ENCODE measurements at regions not wholly inside any gene's neighbourhood (a gene's known extent, or its start where the extent isn't known, plus 50 kb on each side); places are given as distances from the start of the nearest gene placed in this dataset.
"Not testable (repeated sequence)": the region's sequence is repeated elsewhere in the genome, so short reads cannot be mapped to it uniquely, and the experiment has no call there.

DNA sequence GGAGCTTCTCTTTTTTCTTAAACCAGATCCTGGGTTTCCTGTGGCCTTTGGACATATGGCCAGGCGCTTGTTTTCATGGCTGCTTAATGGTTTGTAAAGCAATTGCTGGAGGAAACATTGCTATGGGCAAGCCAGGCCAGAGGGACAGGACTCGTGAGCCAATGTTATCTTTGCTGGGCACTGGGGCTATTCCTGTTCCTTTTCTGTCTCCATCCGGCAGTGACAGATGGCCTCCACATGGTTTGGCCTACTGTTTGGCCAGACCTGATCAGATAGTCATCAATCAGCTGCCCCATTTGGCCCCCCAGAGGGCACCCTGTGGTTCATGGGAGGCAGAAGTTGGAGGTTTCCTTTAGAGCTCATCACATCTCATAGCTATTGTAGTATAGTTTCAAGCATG, 326.1 kb upstream of the ROPN1 start:
- no peak for DNase-seq (ENCODE audit: low spot score)

DNA sequence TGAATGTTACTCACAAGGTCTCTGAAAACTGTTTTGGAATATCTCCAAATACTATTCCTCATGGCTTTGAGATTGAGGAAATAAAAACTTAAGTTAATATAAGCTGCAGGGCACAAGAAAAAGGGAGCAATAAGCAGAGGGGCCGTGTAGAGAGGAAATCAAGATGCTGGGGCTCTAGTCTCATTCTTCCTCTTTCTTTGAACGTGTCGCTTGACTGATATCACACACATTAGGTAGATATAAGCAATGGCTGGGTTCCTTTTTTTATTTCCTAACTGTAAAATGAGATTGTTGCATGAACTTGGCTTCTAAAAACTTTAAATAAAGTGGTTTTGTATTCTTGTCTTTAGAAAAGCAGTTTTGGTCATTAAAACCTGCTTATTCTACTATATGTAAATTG, 326.7 kb upstream of the ROPN1 start:
- no peak for DNase-seq (ENCODE audit: low spot score)

DNA sequence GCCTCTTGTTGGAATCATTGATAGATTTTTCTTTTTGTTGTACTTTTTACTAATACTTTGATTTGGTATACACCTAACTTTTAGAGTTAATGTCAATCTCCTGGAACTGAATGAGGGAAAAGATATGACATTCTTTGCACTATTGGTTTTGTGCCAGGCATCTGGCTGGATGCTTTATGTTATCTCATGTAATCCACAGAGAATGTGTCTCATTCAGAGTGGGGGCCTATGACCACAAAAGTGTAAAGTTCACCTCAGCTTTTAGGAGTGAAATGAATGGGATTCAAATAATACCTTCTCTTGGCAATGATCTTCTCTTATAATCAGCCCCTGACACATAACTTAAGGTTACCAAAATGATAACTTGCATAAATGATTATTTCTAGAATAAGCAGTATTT, 329.1 kb upstream of the ROPN1 start:
- no peak for DNase-seq (ENCODE audit: low spot score)

DNA sequence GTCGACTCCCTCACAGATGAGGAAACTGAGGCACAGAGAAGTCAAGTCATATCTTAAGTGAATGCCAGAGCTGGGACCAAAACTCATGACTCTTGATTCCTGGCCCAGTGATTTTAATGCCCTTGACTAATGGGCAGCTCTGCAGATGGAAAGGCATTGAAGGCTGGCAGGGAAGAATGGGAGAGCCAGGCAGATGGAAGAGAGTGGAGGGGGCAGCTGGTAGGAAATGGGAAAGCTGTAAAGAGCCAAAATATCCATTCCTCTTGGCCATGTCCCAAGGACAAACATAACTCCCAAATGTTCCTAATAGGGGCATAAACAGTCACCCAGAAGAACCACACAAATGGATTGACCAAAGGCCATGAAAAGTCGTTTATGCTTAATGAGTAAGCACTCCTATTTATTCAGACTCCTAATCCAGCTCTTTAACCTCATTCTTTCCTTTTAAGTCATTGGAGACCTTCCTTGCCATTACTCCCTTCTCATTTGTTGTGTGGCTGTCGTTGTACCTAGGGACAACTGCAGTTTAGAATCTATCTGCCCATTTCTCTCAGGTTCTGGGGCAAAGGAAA, 330.5 kb upstream of the ROPN1 start:
- DNase-seq (ENCODE audit: low spot score), result no peak

DNA sequence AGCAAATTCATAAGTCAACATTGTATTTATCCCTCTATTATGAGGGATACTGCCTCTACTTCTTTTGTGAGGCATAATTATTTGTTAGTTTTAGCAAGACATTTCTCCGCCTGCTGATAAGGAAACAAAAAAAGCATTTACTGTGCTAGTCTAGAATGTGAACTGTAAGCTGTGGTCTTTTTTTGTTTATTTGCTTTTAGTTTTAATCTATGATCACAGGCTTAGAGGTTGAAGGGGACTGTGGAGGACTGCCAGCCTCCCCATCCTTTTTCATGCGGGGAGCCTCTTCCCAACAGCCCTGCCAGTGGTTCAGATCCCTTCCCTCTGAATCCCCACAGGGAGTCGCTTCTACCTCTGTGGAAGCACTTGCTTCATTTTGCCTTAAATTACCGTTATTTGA, 331.0 kb upstream of the ROPN1 start:
- DNase-seq (ENCODE audit: low spot score), result no peak

DNA sequence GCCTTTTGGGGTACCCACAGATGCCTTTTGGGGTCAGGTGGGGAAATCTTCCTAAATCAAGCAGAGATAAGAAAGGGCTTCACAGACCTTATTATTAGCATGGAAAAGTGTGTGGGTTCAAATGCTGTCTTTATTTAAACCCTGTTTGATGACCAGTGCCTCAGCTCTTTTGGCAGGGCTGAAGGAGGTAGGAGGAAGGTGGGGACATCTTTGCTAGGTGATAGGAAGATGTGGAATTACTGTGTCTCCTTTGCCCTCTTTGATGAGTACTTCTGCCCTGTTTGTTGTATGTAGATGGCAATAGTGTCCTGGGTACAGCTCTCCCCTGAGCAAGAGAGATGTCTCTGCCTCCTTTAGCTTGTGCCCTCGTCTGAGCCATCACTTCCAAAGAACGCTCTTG, 333.3 kb upstream of the ROPN1 start:
- DNase-seq (ENCODE audit: low spot score), result no peak

DNA sequence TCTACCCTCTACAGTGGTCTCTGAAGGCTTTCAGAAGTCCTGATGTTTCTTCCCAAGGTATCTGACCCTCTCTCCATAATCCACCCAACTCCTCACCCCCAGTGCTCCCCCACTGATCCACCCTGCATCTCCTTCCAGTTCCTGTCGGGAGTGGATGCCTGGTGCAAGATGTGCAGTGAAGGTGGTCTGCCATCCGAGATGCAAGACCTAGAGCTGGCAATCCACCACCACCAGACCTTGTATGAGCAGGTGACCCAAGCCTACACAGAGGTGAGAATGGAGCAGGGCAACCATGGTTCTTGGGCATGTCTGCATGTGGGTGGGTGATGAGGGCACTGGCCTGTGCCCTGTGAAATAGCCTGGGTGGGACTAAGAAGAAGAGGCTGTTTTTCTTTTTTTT, 337.8 kb upstream of the ROPN1 start:
- no peak for DNase-seq (ENCODE audit: low spot score)

DNA sequence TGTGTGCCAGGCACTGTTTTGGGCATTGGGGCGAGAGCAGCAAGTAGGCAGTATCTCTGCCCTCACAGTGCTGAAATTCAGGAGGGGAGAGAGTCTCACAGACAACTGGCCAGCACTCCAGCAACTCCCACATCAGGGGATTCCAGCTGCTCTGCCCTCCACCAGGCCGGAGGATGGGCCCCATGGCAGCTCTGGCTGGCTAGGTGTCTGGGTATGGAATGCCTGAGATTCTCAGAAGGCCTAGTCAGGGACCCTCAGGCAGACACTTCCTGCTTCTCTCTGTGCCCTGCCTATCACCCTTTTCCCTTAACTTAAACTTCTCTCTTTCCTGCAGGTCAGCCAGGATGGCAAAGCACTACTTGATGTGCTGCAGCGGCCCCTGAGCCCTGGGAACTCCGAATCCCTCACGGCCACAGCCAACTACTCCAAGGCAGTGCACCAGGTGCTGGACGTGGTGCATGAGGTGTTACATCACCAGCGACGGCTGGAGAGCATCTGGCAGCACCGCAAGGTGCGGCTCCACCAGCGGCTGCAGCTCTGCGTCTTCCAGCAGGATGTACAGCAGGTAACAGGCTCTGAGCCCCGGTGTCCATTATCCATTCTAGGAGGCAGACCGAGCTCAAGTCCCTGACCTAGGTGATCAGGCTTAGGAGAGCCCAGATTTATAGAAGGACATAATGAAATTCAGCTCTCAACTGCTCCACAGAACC, 342.2 kb upstream of the ROPN1 start:
- no peak for DNase-seq (ENCODE audit: low spot score)

DNA sequence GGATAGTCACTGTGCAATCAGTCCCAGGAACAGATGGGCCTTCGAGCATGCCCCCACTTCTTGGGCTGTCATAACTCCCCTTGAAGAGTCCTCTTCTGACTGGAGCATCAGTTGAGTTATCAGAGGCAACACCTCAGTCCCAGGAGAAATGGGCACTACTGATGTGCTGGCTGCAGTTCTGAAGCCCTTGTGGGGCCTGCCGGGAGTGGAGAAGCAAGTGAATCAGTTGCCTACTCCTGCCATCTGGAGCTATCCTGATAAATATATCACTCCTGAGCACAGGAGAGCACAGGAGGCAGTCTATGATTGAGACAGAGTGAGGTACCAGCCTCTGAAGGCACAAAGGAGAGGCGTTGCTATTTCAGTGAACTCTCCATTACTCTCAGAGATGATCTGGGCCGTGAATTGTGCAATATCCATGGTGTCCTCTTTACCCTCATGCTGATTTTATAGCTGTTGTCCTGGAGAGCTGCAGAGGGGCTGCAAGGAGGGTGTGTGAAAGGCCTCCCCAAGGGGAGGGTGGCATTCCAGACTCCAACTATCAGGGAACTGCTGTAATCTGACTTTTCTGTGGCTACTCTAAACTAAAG, 344.2 kb upstream of the ROPN1 start:
- no peak for DNase-seq (ENCODE audit: low spot score)

DNA sequence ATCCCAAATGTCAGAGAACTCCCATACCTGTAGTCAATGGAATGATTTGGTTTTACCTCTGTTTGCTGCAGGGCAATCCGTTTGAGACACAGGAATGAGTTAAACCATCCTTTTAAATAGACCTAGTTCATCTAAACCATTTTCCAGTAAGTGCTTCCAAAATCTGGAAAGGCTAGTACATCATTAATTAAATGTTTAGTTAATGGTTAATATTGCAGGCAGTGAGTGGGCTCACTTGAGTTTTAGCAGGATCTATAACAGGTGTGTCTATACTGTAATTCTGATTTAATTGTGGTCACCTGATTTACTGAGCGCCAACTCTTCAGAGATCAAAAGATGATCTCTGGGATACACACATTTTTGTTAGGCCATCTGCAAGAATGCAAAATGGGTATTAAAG, 353.9 kb upstream of the ROPN1 start:
- no peak for DNase-seq (ENCODE audit: low spot score)

DNA sequence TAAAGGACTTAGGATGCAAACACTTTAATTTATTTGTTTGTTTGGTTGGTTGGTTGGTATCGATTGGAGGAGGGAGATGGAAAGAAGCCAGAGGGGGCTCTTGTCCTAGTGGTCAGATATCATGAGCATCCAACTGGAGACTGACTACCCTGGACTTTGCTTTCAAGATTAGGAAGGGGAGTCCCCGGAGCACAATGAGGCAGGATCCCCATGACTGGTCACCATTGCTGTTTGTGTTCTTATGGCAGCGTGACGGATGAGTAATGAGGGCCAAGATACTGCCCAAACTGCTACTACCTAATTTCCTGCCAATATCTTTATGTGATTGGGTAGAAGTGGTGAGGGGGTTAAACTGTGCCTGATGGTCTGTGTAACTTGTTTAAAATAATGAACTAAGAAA, 354.6 kb upstream of the ROPN1 start:
- DNase-seq (ENCODE audit: low spot score), result no peak

DNA sequence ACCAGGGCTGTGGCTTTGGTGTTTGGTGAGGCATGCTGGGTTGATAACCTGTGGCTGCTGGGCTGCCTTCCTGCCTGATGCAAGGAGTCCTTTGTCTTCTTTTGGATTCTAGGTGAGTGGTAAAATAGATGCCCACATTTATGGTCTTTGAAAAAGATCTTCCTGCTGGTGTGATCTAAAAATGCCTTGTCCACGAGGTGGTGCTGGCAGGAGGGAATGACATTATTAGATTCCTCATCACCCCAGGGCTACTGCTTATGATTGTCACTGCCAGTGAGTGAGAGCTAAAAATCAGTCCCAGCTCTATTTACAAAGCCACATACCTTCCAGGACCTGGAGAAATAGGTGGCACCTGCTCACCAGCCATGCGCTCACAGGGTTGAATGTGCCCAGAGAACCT, 355.5 kb upstream of the ROPN1 start:
- DNase-seq (ENCODE audit: low spot score), result no peak

DNA sequence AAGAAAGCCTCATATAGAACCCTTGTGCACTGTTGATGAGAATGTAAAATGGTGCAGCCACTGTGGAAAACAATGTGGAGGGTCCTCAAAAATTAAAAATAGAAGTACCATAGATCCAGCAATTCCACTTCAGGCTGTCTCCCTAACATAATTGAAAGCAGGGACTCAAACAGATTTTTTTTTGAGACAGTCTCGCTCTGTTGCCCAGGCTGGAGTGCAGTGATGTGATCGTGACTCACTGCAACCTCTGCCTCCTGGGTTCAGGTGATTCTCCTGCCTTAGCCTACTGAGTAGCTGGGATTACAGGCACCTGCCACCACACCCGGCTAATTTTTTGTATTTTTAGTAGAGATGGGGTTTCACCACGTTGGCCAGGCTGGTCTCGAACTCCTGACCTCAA, 356.6 kb upstream of the ROPN1 start:
- DNase-seq (ENCODE audit: low spot score), result not testable (repeated sequence)

DNA sequence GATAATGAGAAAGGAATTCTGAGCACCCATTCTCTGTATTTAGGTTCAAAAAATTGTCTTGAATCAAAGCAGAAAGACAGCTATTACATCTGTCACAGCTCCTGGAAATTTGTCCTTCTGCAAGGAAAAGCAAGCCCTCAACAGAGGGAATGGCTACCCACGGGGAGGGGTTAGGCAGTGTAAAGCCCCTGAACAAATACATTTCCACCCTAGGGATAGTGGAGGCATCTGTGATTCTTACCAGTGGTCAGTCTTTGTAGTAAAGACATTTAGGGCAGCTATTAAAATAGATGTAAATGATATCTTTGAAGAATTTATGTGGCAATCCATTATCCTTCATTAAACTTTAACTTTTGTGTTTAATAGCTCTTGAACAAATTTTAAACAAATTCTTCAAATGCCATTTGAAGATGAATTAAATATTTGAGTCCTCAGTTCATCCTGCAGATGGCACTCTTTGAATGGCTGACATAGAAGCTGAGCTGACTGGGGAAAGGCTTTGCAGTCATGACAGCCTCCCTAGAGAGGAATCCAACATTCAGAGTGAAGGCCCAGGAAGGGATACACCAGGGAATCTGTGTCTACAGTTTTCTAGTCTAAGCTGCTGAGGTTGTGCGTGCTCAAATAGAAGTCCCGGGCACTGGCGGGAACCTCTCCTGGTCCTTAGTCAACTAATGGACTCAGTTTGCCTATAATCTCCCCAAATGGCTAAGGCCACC, 359.7 kb upstream of the ROPN1 start:
- peak; percentile 84 for DNase-seq (ENCODE audit: low spot score)

DNA sequence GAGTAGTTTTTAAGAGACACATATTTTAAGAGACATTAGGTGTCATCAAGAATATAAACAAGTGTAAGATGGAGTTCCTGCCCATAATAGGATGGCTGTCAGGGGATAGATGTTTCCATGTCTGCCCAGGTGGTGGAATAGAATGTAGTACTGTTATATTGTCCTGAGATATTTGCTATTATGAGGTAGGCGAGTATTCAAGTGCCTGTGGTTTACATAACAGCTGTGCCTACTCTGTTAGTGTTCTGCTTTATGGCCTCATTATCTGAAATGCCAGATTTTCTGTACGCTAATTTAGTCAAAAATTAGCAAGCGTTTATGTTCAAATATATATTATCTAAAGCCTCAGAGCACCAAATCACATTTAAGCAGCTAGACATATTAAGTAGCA, 360.2 kb upstream of the ROPN1 start:
- DNase-seq (ENCODE audit: low spot score), result no peak

DNA sequence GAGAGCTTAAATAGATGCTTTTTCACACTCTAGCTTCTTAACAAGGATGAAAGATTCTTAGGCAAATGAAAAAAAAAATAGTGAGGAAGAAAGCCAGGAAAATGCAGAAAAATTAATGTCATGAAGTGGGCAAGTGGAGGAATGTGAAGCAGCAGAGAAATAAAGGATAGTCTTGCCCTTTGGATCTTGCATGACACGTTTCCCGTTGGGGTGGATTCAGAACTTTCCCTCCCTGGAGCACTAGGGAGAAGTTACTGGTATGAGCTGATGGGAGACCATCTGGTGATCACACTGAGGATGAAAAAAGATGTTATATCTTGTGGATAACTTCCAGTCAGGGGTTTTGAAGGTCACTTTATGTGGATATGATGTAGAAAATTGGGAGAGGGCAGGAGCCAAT, 361.8 kb upstream of the ROPN1 start:
- no peak for DNase-seq (ENCODE audit: low spot score)

DNA sequence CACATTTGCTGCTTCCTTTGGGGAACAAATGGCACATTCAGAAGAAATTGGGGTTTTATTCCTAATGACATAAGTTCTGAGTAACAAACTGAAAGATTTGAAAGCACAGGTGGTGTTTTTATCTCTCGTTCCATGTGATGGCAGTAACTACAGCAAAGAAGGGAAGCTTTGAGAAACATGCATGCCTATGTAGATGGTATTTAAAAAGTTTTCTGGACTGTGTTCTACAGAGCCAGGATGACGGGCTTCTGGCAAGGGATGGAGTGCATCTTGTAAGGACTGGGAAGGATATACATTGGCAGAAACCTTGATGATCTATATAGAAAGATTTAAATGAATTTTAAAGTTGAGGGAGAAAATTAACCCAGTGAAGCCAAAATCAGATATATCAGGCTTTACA, 362.2 kb upstream of the ROPN1 start:
- no peak for DNase-seq (ENCODE audit: low spot score)

DNA sequence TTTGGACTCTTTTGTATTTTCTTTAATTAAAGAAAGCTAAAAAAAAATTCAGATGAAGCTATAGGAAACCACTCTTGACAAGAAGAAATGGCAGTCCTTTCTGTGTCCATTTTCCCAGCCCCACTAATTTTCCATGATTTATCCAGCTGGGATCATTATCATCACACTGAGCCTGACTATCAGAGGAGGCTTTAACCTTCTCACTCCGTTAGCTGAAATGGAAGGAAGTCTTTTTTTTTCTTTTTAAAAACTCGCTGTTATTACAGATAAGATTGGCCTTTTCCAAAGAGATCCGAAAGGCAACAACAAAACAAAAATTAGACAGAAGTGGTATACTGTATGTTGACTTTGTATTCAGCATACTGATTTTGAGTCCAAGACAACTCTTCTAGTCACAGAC, 366.2 kb upstream of the ROPN1 start:
- no peak for DNase-seq (ENCODE audit: low spot score)

DNA sequence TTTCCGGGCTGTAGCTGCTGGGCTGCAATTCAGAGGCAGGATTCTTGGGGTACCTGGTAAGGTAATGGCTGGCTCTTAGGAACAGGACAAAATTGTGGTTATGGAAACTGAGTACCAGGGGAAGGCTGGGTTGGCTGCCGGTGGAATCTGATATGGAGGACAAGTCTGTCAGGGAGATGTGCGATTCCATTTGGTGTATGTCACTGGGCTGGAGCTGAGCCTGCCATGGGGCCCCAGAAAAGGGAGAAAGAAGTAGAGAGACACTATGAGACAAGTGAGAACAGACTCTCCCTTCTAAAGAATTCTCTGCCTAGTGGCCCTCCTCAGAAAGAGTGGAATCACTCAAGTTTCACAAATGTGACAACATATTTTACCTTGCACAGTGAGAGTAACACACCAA, 368.2 kb upstream of the ROPN1 start:
- DNase-seq (ENCODE audit: low spot score), result no peak

DNA sequence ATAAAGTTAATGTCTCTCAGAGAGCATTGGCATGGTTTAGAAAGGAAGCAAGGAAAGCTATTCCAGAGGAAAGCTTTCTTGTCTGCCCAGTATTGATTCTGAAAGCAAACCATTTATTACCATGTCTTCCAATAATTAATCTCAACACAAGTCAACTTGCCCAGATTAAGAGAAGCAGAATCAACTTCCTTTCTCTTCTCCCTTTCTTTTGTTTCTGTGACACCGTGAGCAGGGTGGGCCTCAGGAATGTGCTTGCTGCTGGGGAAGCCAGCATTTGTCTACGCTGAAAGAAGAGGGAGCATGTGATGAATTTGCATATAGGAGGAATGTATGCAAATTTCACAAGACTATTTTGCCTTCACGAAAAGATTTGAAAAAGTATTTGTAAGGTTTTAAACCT, 368.6 kb upstream of the ROPN1 start:
- DNase-seq (ENCODE audit: low spot score), result no peak

DNA sequence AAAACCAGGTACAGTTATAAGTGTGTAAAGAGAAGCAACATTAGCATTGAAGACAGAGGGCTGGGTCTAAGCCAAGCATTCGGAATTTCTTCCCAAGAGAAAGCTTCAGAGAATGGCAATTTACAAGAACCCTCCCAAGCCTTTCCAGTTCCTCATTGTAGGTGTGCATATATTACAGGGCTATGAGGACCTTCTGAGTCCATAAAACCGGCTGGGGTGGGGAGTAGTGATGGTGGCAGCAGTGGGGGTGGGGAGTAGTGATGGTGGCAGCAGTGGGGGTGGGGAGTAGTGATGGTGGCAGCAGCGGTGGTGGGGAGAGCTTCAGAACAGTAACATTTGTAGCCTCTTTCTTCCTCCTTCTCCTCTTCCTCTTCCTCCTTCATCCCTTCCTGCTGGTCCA, 368.7 kb upstream of the UMPS start:
- DNase-seq (ENCODE audit: low spot score), result no peak

DNA sequence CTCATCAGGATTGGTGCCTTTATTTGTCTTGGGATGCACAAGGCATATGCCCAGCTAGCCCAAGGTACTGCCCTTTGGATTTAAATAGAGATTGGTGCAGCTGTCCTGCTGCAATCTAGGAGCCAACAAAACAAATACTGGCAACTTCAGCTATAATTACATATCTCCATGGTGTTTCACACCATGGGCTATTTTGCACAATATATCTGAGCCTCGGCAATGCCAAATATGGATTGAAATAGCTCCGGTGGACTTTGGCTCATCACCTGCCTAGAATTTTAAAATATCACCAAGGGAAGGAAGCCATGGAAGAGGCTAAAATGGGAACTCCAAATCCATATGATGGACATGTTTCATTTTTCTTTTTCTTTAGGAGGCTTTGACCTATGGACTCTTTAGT, 367.8 kb upstream of the UMPS start:
- no peak for DNase-seq (ENCODE audit: low spot score)

DNA sequence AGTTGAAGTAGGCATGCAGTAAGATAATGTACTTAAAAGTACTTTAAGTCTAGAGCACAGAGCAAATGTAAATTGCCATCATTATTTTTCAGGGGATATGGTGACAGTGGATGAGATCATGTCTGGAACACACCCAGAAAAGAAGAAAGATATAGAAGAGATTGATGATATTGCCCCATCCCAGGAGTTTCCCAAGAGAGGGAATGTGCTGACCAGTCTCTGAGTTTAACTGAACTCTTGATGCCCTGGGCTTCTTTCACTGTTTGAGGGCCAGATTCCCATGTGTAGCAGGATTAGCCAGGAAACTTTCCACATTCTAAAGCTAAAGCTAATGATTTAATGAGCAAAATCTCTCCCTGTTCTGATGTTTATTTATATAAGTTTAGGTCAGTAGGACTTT, 366.8 kb upstream of the UMPS start:
- no peak for DNase-seq (ENCODE audit: low spot score)
